Astrocyte (in vitro differentiated cells and primary cell): ENCODE measurements at regions not wholly inside any gene's neighbourhood (a gene's known extent, or its start where the extent isn't known, plus 50 kb on each side); places are given as distances from the start of the nearest gene placed in this dataset.

Source experiments
- DNase-seq: peaks from one replicate; pipeline ENCODE4 v3.0.0-alpha.2; 2010; ENCODE audit warnings: low read depth
- FAIRE-seq: peaks from 2 replicates; lab custom pipeline; 2011; peaks lifted over from hg19 to GRCh38; lab: Jason Lieb, UNC
- H2AFZ ChIP-seq: 2 replicates; pipeline ENCODE4 v1.6.0; 2012; ENCODE audit warnings: low read depth, low read length, inconsistent platforms
- H3K27ac ChIP-seq: 2 replicates; pipeline ENCODE4 v1.5.1; 2011; ENCODE audit warnings: low read depth, low read length, inconsistent platforms
- H3K27me3 ChIP-seq: 2 replicates; pipeline ENCODE4 v1.6.0; 2011; ENCODE audit warnings: low read length, inconsistent platforms; ENCODE audit not compliant: insufficient read depth
- H3K36me3 ChIP-seq: 2 replicates; pipeline ENCODE4 v1.5.1; 2011; ENCODE audit warnings: low read length, inconsistent platforms; ENCODE audit not compliant: insufficient read depth
- H3K4me1 ChIP-seq: 2 replicates; pipeline ENCODE4 v1.5.1; 2011; ENCODE audit warnings: low read length, inconsistent platforms; ENCODE audit not compliant: insufficient read depth
- H3K4me2 ChIP-seq: 2 replicates; pipeline ENCODE4 v1.6.0; 2012; ENCODE audit warnings: low read length, inconsistent platforms
- H3K4me3 ChIP-seq: 2 replicates; pipeline ENCODE4 v1.5.1; 2011; ENCODE audit warnings: low read depth, mild to moderate bottlenecking, low read length, inconsistent platforms; ENCODE audit not compliant: insufficient read depth
- H3K79me2 ChIP-seq: 2 replicates; pipeline ENCODE4 v1.6.0; 2012; ENCODE audit warnings: mild to moderate bottlenecking, low read length, inconsistent platforms; ENCODE audit not compliant: insufficient read depth
- H3K9ac ChIP-seq: 2 replicates; pipeline ENCODE4 v1.6.0; 2012; ENCODE audit warnings: mild to moderate bottlenecking, low read length, inconsistent platforms
- H3K9me3 ChIP-seq: 2 replicates; pipeline ENCODE4 v1.5.1; 2012; ENCODE audit warnings: low read depth, mild to moderate bottlenecking, low read length, inconsistent platforms; ENCODE audit not compliant: insufficient read depth
- H4K20me1 ChIP-seq: 2 replicates; pipeline ENCODE4 v1.6.0; 2012; ENCODE audit warnings: low read length, inconsistent platforms; ENCODE audit not compliant: insufficient read depth
- H3K27ac Mint-ChIP-seq: one replicate; pipeline ENCODE4 v1.8.0; 2021; ENCODE audit warnings: mild to moderate bottlenecking, mixed read lengths; ENCODE audit not compliant: unreplicated experiment
- H3K27me3 Mint-ChIP-seq: one replicate; pipeline ENCODE4 v1.8.0; 2021; ENCODE audit warnings: low read depth, mixed read lengths; ENCODE audit not compliant: unreplicated experiment
- H3K36me3 Mint-ChIP-seq: one replicate; pipeline ENCODE4 v1.8.0; 2021; ENCODE audit warnings: low read depth, mixed read lengths; ENCODE audit not compliant: unreplicated experiment
- H3K4me1 Mint-ChIP-seq: one replicate; pipeline ENCODE4 v1.8.0; 2021; ENCODE audit warnings: low read depth, mixed read lengths; ENCODE audit not compliant: unreplicated experiment
- H3K4me3 Mint-ChIP-seq: one replicate; pipeline ENCODE4 v1.8.0; 2021; ENCODE audit warnings: mild to moderate bottlenecking, moderate library complexity, mixed read lengths; ENCODE audit not compliant: unreplicated experiment
- H3K9me3 Mint-ChIP-seq: one replicate; pipeline ENCODE4 v1.8.0; 2021; ENCODE audit warnings: mild to moderate bottlenecking, mixed read lengths; ENCODE audit not compliant: unreplicated experiment
- CTCF ChIP-seq: IDR thresholded peaks from 2 replicates; pipeline ENCODE4 v1.5.1; 2011; ENCODE audit warnings: low read depth, mild to moderate bottlenecking, inconsistent platforms, low read length, moderate library complexity; ENCODE audit not compliant: insufficient read depth
- EZH2 ChIP-seq: IDR thresholded peaks from 2 replicates; pipeline ENCODE4 v1.6.1; 2012; ENCODE audit warnings: mild to moderate bottlenecking, low read length, inconsistent platforms; ENCODE audit not compliant: insufficient read depth

DNA sequence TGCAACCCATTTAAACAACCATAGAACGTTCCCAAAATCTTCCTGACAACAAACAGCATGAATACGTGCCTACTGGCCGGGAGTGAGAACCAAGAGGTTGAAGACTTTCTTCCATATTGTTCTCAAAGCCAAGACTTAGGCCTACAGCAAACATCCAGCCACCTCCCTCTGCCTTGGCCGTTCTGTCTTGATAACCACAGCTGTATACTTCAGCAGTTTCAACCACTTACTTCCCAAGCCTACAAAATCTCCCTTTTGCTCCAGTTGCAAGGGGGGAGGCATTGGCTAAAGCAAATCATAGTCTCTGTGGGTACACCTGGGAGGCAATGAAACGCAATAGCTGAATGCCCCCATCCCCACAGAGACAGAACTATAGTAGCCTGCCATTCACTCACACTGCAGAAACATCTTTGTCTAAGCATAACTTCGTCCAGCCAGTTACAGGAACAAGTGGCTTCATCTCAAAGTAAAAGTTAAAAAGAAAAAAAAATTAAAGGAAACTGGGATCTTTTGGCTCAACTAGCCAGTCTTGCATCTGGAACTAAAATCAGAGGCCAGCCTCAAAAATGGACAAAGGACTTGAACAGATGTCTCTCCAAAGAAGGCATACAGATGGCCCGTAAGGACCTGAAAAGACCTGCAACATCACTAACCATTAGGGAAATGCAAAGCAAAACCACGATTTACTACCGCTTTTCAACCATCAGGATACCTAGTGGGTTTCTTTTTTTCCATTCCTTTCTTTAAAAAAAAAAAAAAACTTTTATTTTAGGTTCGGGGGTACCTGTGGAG lies 186.0 kb downstream of the PSMG1 start:
- Mint-ChIP-seq H3K4me3 (no peak overlapping the region), H3K9me3 (peaks cover 2% of the 10 kb centered on the region), H3K36me3 (no peaks in the 10 kb centered on the region), H3K27me3 (peaks cover 9% of the 10 kb centered on the region), H3K27ac (no peak overlapping the region), H3K4me1 (peaks cover 24% of the 10 kb centered on the region)
- Histone ChIP-seq H3K36me3 (no peaks in the 10 kb centered on the region), H3K4me2 (no peak overlapping the region), H3K9me3 (no peaks in the 10 kb centered on the region), H3K79me2 (no peaks in the 10 kb centered on the region), H3K27ac (no peak overlapping the region), H3K4me1 (peaks cover 24% of the 10 kb centered on the region), H3K4me3 (no peak overlapping the region), H4K20me1 (no peaks in the 10 kb centered on the region), H2AFZ (no peak overlapping the region), H3K27me3 (no peaks in the 10 kb centered on the region), H3K9ac (no peak overlapping the region)
- no peak for FAIRE-seq
- TF ChIP-seq EZH2 (no peak), CTCF (no peak)
- DNase-seq = no peak

- DNase-seq (no peak), FAIRE-seq (no peak)
- no peak overlapping the region for H3K27ac Mint-ChIP-seq
- H4K20me1 ChIP-seq = no peaks in the 10 kb centered on the region
- H3K27me3 Mint-ChIP-seq = peaks cover 8% of the 10 kb centered on the region
- no peak overlapping the region for H2AFZ ChIP-seq
- H3K4me1 Mint-ChIP-seq = peaks cover 24% of the 10 kb centered on the region
- no peak overlapping the region for H3K4me3 ChIP-seq
- H3K4me3 Mint-ChIP-seq = no peak overlapping the region
- no peak overlapping the region for H3K4me2 ChIP-seq
- peaks cover 24% of the 10 kb centered on the region for H3K4me1 ChIP-seq
- H3K36me3 ChIP-seq = no peaks in the 10 kb centered on the region
- H3K27me3 ChIP-seq = no peaks in the 10 kb centered on the region
- no peaks in the 10 kb centered on the region for H3K9me3 ChIP-seq
- no peak overlapping the region for H3K27ac ChIP-seq
- H3K79me2 ChIP-seq = no peaks in the 10 kb centered on the region
- no peaks in the 10 kb centered on the region for H3K36me3 Mint-ChIP-seq
- H3K9me3 Mint-ChIP-seq = peaks cover 2% of the 10 kb centered on the region
- no peak overlapping the region for H3K9ac ChIP-seq
- TF ChIP-seq EZH2 = no peak
Observed at GRCh38 chr21:38996355-38996754, 186.9 kb downstream of the PSMG1 start.

GRCh38 chr21:38995731-38996130 lies 187.5 kb downstream of the PSMG1 start:
- H3K27ac ChIP-seq = no peak overlapping the region
- peaks cover 23% of the 10 kb centered on the region for H3K4me1 Mint-ChIP-seq

More at GRCh38 chr21:38995731-38996130, 187.5 kb downstream of the PSMG1 start:
- TF ChIP-seq CTCF (no peak), EZH2 (no peak)
- no peak overlapping the region for H3K4me3 Mint-ChIP-seq
- no peaks in the 10 kb centered on the region for H3K36me3 Mint-ChIP-seq
- DNase-seq = no peak
- Histone ChIP-seq H3K36me3 (no peaks in the 10 kb centered on the region), H3K27me3 (no peaks in the 10 kb centered on the region), H3K4me3 (no peak overlapping the region), H4K20me1 (no peaks in the 10 kb centered on the region), H3K4me1 (peaks cover 19% of the 10 kb centered on the region), H3K4me2 (no peak overlapping the region), H3K9ac (no peak overlapping the region), H2AFZ (no peak overlapping the region), H3K9me3 (no peaks in the 10 kb centered on the region), H3K79me2 (no peaks in the 10 kb centered on the region)
- no peak overlapping the region for H3K27ac Mint-ChIP-seq
- H3K27me3 Mint-ChIP-seq = peaks cover 8% of the 10 kb centered on the region
- FAIRE-seq = no peak
- no peaks in the 10 kb centered on the region for H3K9me3 Mint-ChIP-seq
